K562 (cell line): ENCODE measurements at regions not wholly inside any gene's neighbourhood (a gene's known extent, or its start where the extent isn't known, plus 50 kb on each side); places are given as distances from the start of the nearest gene placed in this dataset.

ENCODE experiments used
- ATAC-seq: fragments of 200-7000 bp; cut with Tn5 transposase; 3 replicates; pipeline ENCODE4 v1.9.1; 2020; ENCODE audit warnings: moderate library complexity
- BruUV-seq: library from RNA; stranded (reverse); fragments of 400-500 nt; replicated peaks from 2 replicates; lab custom pipeline; 2021; lab: Mats Ljungman, UMichigan
- CTCF ChIA-PET: fragments of 300-600 bp; formaldehyde crosslinking; extraction: SDS; loops from one replicate; lab custom pipeline; 2021; ENCODE audit warnings: low intra/inter-chr PET ratio; lab: Yijun Ruan, JAX
- POLR2A ChIA-PET: fragments of 300-600, 350-650 bp; sonication (Branson Sonifier 250); formaldehyde crosslinking; extraction: SDS; loops from one replicate; lab custom pipeline; 2021; ENCODE audit warnings: antibody characterized with exemption, inconsistent platforms; lab: Yijun Ruan, JAX
- DNase-seq, 4 experiments: peaks; one replicate each; pipeline versions ENCODE4 v3.0.0 to v3.0.0-alpha.2; 2011 to 2018; ENCODE audit warnings: low spot score in 3 of 4, mixed read lengths in 3 of 4; ENCODE audit errors: extremely low read depth in 1 of 4
- FAIRE-seq: peaks from 2 replicates; lab custom pipeline; 2011; peaks lifted over from hg19 to GRCh38; lab: Jason Lieb, UNC
- H2AFZ ChIP-seq: 2 replicates; pipeline ENCODE4 v1.6.0; 2011; ENCODE audit warnings: low read depth, low read length, control low read depth, inconsistent platforms
- H3K27ac ChIP-seq: fragments of 200-600 bp; 3 replicates; pipeline ENCODE4 v1.8.0; 2011; ENCODE audit warnings: low read depth, mild to moderate bottlenecking, control low read depth, inconsistent platforms, low read length, moderate library complexity, mixed read lengths; ENCODE audit errors: extremely low read depth
- H3K27me3 ChIP-seq, 2 experiments: fragments of 300-600 bp in 1 of 2; 2 replicates in 1 of 2; 3 replicates in 1 of 2; pipeline versions ENCODE4 v1.6.0 to v1.8.0; 2011; ENCODE audit warnings: inconsistent platforms in 2 of 2, low read length in 2 of 2, mild to moderate bottlenecking in 1 of 2, mixed read lengths in 1 of 2, moderate library complexity in 1 of 2; ENCODE audit not compliant: control insufficient read depth in 2 of 2, insufficient read depth in 2 of 2
- H3K36me3 ChIP-seq: fragments of 300-600 bp; 3 replicates; pipeline ENCODE4 v1.8.0; 2011; ENCODE audit warnings: mild to moderate bottlenecking, low read length, inconsistent platforms; ENCODE audit not compliant: control insufficient read depth, insufficient read depth
- H3K4me1 ChIP-seq, 2 experiments: fragments of 200-600 bp in 1 of 2; replicated peaks in 1 of 2; 2 replicates in 1 of 2; 3 replicates in 1 of 2; pipeline versions ENCODE4 v1.5.1 to v1.8.0; 2011; ENCODE audit warnings: inconsistent platforms in 2 of 2, low read length in 2 of 2, mild to moderate bottlenecking in 1 of 2, mixed read lengths in 1 of 2, moderate library complexity in 1 of 2; ENCODE audit not compliant: control insufficient read depth in 2 of 2, insufficient read depth in 2 of 2
- H3K4me2 ChIP-seq: 2 replicates; pipeline ENCODE4 v1.6.1; 2011; ENCODE audit warnings: low read length, control low read depth, inconsistent platforms, mixed read lengths; ENCODE audit not compliant: insufficient read depth
- H3K4me3 ChIP-seq: fragments of 200-600 bp; sonication (generic), shearing (Covaris generic); 2 replicates; pipeline ENCODE4 v1.5.1; 2016; ENCODE audit warnings: control low read depth, inconsistent platforms
- H3K79me2 ChIP-seq: fragments of 200-600 bp; 3 replicates; pipeline ENCODE4 v1.8.0; 2011; ENCODE audit warnings: low read length, inconsistent platforms; ENCODE audit not compliant: control insufficient read depth, insufficient read depth
- H3K9ac ChIP-seq, 2 experiments: 2 replicates each; pipeline versions ENCODE4 v1.6.0 to v1.6.1; 2011; ENCODE audit warnings: low read depth in 2 of 2, low read length in 2 of 2, control low read depth in 1 of 2, inconsistent platforms in 1 of 2, mild to moderate bottlenecking in 1 of 2, mixed read lengths in 1 of 2; ENCODE audit not compliant: insufficient read depth in 1 of 2
- H3K9me1 ChIP-seq: one replicate; pipeline ENCODE4 v1.6.0; 2011; ENCODE audit warnings: inconsistent platforms, mild to moderate bottlenecking, low read length, moderate library complexity; ENCODE audit not compliant: control insufficient read depth, insufficient read depth
- H3K9me3 ChIP-seq: replicated peaks from 2 replicates; pipeline ENCODE4 v1.5.1; 2011; ENCODE audit warnings: low read depth, low read length, inconsistent platforms; ENCODE audit not compliant: control insufficient read depth, insufficient read depth
- H4K20me1 ChIP-seq: replicated peaks from 2 replicates; pipeline ENCODE4 v1.6.1; 2011; ENCODE audit warnings: low read length, inconsistent platforms, mixed read lengths; ENCODE audit not compliant: control insufficient read depth, insufficient read depth
- ARID1B ChIP-seq: fragments of 450-650 bp; IDR thresholded peaks from 2 replicates; pipeline ENCODE4 v1.6.1; 2016; ENCODE audit warnings: antibody characterized with exemption, mild to moderate bottlenecking, inconsistent platforms
- CREB3 ChIP-seq: fragments of 450-650 bp; conservative IDR thresholded peaks from 2 replicates; pipeline ENCODE4 v1.6.1; 2016; ENCODE audit warnings: missing genetic modification characterization, low read depth, mild to moderate bottlenecking, missing compliant biosample characterization, moderate library complexity
- ETV5 ChIP-seq: sonication (generic); formaldehyde crosslinking; IDR thresholded peaks from 2 replicates; pipeline ENCODE4 v1.4.0; 2020; ENCODE audit warnings: low read depth, mild to moderate bottlenecking, missing genetic modification reagents
- NFXL1 ChIP-seq: fragments of 450-650 bp; formaldehyde crosslinking; IDR thresholded peaks from 2 replicates; pipeline ENCODE4 v1.4.0; 2021; ENCODE audit warnings: mild to moderate bottlenecking
- NRF1 ChIP-seq, 2 experiments: fragments of 450-650 bp; IDR thresholded peaks in 1 of 2; conservative IDR thresholded peaks in 1 of 2; 2 replicates each; pipeline ENCODE4 v1.6.1; 2014; ENCODE audit warnings: mild to moderate bottlenecking in 2 of 2
- STAT5A ChIP-seq: IDR thresholded peaks from 2 replicates; pipeline ENCODE4 v1.6.1; 2012; ENCODE audit warnings: low read length, inconsistent platforms, borderline replicate concordance
- TRIM25 ChIP-seq: fragments of 450-650 bp; IDR thresholded peaks from 2 replicates; pipeline ENCODE4 v1.7.0; 2016; ENCODE audit warnings: borderline replicate concordance
- YBX1 ChIP-seq: fragments of 450-650 bp; IDR thresholded peaks from 2 replicates; pipeline ENCODE4 v1.7.1; 2016; ENCODE audit warnings: mild to moderate bottlenecking
- ZNF583 ChIP-seq: fragments of 250-450 bp; sonication (Bioruptor Pico); IDR thresholded peaks from 2 replicates; pipeline ENCODE4 v1.4.0; 2020
- ZNF696 ChIP-seq: fragments of 250-450 bp; sonication (Bioruptor Pico); conservative IDR thresholded peaks from 2 replicates; pipeline ENCODE4 v1.4.0; 2020; ENCODE audit warnings: mild to moderate bottlenecking, moderate library complexity
- WGBS: fragments of 100-300 bp; shearing (Covaris generic); methylation state at CpG from one replicate; pipeline ENCODE4 v1.1.6; 2016; ENCODE audit warnings: low coverage, mixed read lengths; ENCODE audit not compliant: insufficient coverage; ENCODE audit errors: missing lambda C conversion rate; 5-methylcytosine and 5-hydroxymethylcytosine counted together
- in situ Hi-C: fragments of 300-500 bp; cut with MboI; formaldehyde crosslinking; loops from 4 replicates; pipeline ENCODE4 v1.15.0; 2018; ENCODE audit warnings: inconsistent platforms, mixed read lengths
- intact Hi-C: fragments of 100-400 bp; cut with micrococcal nuclease; formaldehyde crosslinking; loops from 2 replicates; pipeline ENCODE4 v1.14.2; 2022

GRCh38 chr6:63395381-63395780 is 75.6 kb upstream of the LGSN start:
- H3K9me3 ChIP-seq, result no peaks in the 10 kb centered on the region
- in situ Hi-C loops (no loop called here), intact Hi-C loops (no loop called here)
- no peak overlapping the region for H3K27ac ChIP-seq
- 0% methylated on average over 3 of the region's 3 CpGs for WGBS
- no peak overlapping the region for H3K4me3 ChIP-seq
- no peaks in the 10 kb centered on the region for H3K4me1 ChIP-seq
- no peak for DNase-seq
- ChIA-PET POLR2A (no interaction called here), CTCF (no interaction called here)
- H2AFZ ChIP-seq, result no peak overlapping the region
- H4K20me1 ChIP-seq, result no peaks in the 10 kb centered on the region
- H3K36me3 ChIP-seq, result no peaks in the 10 kb centered on the region
- H3K9me1 ChIP-seq, result no peaks in the 10 kb centered on the region
- TF ChIP-seq YBX1 (no peak), CREB3 (tag) (no peak)
- no peak overlapping the region for H3K4me2 ChIP-seq
- no peak for FAIRE-seq
- ATAC-seq, result no peak
- H3K79me2 ChIP-seq, result no peaks in the 10 kb centered on the region
- no TSS peak for BruUV-seq
- H3K27me3 ChIP-seq, result no peaks in the 10 kb centered on the region
- H3K9ac ChIP-seq, result no peak overlapping the region

- no peaks in the 10 kb centered on the region for H3K9me3 ChIP-seq
- 0% methylated on average over 4 of the region's 4 CpGs for WGBS
- H3K9me1 ChIP-seq, result no peaks in the 10 kb centered on the region
- no peak overlapping the region for H3K9ac ChIP-seq
- DNase-seq (no peak), ATAC-seq (no peak), FAIRE-seq (no peak)
- TF ChIP-seq NRF1 (conservative IDR thresholded peaks at IDR 0.05 in 1 of 2, IDR thresholded peaks at IDR 0.05 in 1 of 2) (no peak), ZNF696 (CRISPR knock-in tag) (no peak), ZNF583 (CRISPR knock-in tag) (no peak), NFXL1 (no peak), ARID1B (no peak), ETV5 (CRISPR knock-in tag) (no peak), TRIM25 (no peak), STAT5A (no peak)
- BruUV-seq, result no TSS peak
- no peaks in the 10 kb centered on the region for H4K20me1 ChIP-seq
- no peaks in the 10 kb centered on the region for H3K27me3 ChIP-seq
- no peak overlapping the region for H3K27ac ChIP-seq
- no peaks in the 10 kb centered on the region for H3K4me1 ChIP-seq
- no peaks in the 10 kb centered on the region for H3K79me2 ChIP-seq
- in situ Hi-C loops (no loop called here), intact Hi-C loops (no loop called here)
- H3K4me3 ChIP-seq, result no peak overlapping the region
- ChIA-PET CTCF (no interaction called here), POLR2A (no interaction called here)
- H2AFZ ChIP-seq, result no peak overlapping the region
- no peak overlapping the region for H3K4me2 ChIP-seq
- H3K36me3 ChIP-seq, result no peaks in the 10 kb centered on the region
Observed at GRCh38 chr6:63403725-63404124, 83.9 kb upstream of the LGSN start.
